Ovary (tissue), 7 donors: ENCODE measurements at regions not wholly inside any gene's neighbourhood (a gene's known extent, or its start where the extent isn't known, plus 50 kb on each side); places are given as distances from the start of the nearest gene placed in this dataset.

ENCODE experiments used
- DNase-seq, 5 donors: peaks; one replicate each; pipeline ENCODE4 v3.0.0-alpha.2; 2019 to 2020
- H3K27ac ChIP-seq, 2 donors: fragments of 200-600 bp; one replicate each; pipeline versions ENCODE4 v1.5.1 to v1.8.0; 2019 to 2022
- H3K27me3 ChIP-seq: fragments of 200-600 bp; one replicate; pipeline ENCODE4 v1.8.0; 2022
- H3K36me3 ChIP-seq: fragments of 200-600 bp; sonication (generic); one replicate; pipeline ENCODE4 v1.5.1; 2019
- H3K4me1 ChIP-seq: one replicate; pipeline ENCODE4 v1.8.1; 2013; ENCODE audit warnings: mild to moderate bottlenecking, moderate library complexity; ENCODE audit not compliant: insufficient read depth
- H3K4me3 ChIP-seq: fragments of 200-600 bp; sonication (generic); one replicate; pipeline ENCODE4 v1.5.1; 2017
- H3K9me3 ChIP-seq, 2 donors: fragments of 200-600 bp in 1 of 2; sonication (generic) in 1 of 2; one replicate each; pipeline versions ENCODE4 v1.5.1 to v1.8.1; 2013 to 2019; ENCODE audit warnings: mild to moderate bottlenecking in 1 of 2, moderate library complexity in 1 of 2
- EP300 ChIP-seq: sonication (generic); formaldehyde crosslinking; IDR thresholded peaks from one replicate; pipeline ENCODE4 v1.6.1; 2017; ENCODE audit warnings: antibody characterized with exemption
- POLR2A ChIP-seq: fragments of 450-650 bp; IDR thresholded peaks from one replicate; pipeline ENCODE4 v1.6.1; 2017; ENCODE audit warnings: antibody characterized with exemption, mild to moderate bottlenecking, moderate library complexity
- WGBS, 3 donors: extraction: QIAGEN DNeasy Blood & Tissue Kit in 1 of 3; methylation state at CpG; one replicate each; pipeline versions ENCODE4 v1.1.5 to v1.1.7; 2013 to 2017; 5-methylcytosine and 5-hydroxymethylcytosine counted together
- intact Hi-C, 4 donors: fragments of 100-400 bp; cut with DNase I; formaldehyde crosslinking; loops; one replicate each; pipeline versions ENCODE4 v1.11.0 to v1.15.1; 2022 to 2023
- TF ChIP-seq, protein P1 (sequence below), 3 donors: fragments of 450-650 bp in 2 of 3; fragments of 200-600 bp in 1 of 3; IDR thresholded peaks; one replicate each; pipeline versions ENCODE4 v1.5.1 to v1.8.0; 2016 to 2022; ENCODE audit warnings: antibody characterized with exemption in 3 of 3, mild to moderate bottlenecking in 1 of 3
- donor health status: DM: no; HTN: no; CAD: no; lungs with moderate emphysema.
- donor health status: DM: no; HTN: no; CAD: no.
- donor health status: Bipolar disorder and iron deficiency.
- donor health status: DM: no; HTN: no; CAD: no.
- donor health status: DM: yes; HTN: yes; CAD: no.

DNA sequence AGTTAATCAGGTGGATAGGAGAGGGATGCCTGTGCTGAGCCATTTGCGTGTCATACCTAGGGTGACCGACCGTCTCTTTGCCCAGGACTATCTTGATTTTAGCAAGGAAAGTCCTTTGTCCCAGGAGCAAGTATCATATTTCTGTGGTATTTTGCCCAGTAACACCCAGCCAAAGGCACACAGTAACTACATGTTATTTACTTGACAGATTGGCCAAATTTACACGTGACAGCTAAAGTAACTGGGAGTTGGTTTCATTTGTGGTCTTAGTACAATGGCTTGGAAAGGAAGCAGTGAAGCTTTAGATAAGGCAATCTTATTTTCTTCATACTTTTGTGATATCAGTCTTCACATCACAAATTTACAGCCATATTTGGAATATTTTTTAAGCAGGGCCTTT, 142.1 kb downstream of the JCAD start:
- Histone ChIP-seq H3K9me3 (no peaks in the 10 kb centered on the region), H3K27ac (no peak overlapping the region)
- WGBS, 3 donors: 93 to 95% (median 95%) methylated on average over 4 of the region's 4 CpGs

DNA sequence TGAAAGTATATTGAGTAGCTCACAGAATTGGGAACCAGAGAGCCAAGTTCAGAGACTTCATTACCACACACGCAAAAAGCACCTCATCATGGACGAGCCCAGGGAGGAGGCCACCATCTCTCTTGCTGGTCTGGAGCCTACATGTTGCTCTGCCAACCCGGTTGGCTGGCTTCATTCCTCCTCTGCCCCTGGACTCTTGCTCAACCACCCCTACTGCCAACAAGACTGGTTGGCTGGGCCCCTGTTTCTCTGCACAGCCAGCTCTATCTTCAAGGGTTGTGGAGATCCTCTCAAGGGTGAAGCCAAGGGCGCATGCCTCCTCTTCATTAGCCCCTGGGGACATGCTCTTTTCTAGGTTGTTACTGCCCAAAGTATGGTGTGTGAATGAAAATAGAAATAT, 142.7 kb downstream of the JCAD start:
- WGBS, 3 donors: 97 to 98% (median 97%) methylated on average over 4 of the region's 4 CpGs
- Histone ChIP-seq H3K4me1 (no peaks in the 10 kb centered on the region), H3K9me3 (no peaks in the 10 kb centered on the region), H3K27me3 (no peaks in the 10 kb centered on the region), H3K27ac (no peak overlapping the region), H3K36me3 (no peaks in the 10 kb centered on the region), H3K4me3 (no peak overlapping the region)
- intact Hi-C loops: no loop called here
- DNase-seq: no peak
- TF ChIP-seq, protein P1, sequence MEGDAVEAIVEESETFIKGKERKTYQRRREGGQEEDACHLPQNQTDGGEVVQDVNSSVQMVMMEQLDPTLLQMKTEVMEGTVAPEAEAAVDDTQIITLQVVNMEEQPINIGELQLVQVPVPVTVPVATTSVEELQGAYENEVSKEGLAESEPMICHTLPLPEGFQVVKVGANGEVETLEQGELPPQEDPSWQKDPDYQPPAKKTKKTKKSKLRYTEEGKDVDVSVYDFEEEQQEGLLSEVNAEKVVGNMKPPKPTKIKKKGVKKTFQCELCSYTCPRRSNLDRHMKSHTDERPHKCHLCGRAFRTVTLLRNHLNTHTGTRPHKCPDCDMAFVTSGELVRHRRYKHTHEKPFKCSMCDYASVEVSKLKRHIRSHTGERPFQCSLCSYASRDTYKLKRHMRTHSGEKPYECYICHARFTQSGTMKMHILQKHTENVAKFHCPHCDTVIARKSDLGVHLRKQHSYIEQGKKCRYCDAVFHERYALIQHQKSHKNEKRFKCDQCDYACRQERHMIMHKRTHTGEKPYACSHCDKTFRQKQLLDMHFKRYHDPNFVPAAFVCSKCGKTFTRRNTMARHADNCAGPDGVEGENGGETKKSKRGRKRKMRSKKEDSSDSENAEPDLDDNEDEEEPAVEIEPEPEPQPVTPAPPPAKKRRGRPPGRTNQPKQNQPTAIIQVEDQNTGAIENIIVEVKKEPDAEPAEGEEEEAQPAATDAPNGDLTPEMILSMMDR (IDR thresholded peaks at IDR 0.05): no peak
- TF ChIP-seq EP300: no peak
- TF ChIP-seq POLR2A: no peak

More for the DNA sequence above, 142.1 kb downstream of the JCAD start:
- no peaks in the 10 kb centered on the region for H3K4me1 ChIP-seq
- no peaks in the 10 kb centered on the region for H3K27me3 ChIP-seq
- TF ChIP-seq POLR2A: no peak
- TF ChIP-seq, protein P1 (IDR thresholded peaks at IDR 0.05): no peak
- no peak for TF ChIP-seq EP300
- no peak for DNase-seq
- H3K4me3 ChIP-seq: no peak overlapping the region
- intact Hi-C loops: no loop called here
- H3K36me3 ChIP-seq: no peaks in the 10 kb centered on the region

DNA sequence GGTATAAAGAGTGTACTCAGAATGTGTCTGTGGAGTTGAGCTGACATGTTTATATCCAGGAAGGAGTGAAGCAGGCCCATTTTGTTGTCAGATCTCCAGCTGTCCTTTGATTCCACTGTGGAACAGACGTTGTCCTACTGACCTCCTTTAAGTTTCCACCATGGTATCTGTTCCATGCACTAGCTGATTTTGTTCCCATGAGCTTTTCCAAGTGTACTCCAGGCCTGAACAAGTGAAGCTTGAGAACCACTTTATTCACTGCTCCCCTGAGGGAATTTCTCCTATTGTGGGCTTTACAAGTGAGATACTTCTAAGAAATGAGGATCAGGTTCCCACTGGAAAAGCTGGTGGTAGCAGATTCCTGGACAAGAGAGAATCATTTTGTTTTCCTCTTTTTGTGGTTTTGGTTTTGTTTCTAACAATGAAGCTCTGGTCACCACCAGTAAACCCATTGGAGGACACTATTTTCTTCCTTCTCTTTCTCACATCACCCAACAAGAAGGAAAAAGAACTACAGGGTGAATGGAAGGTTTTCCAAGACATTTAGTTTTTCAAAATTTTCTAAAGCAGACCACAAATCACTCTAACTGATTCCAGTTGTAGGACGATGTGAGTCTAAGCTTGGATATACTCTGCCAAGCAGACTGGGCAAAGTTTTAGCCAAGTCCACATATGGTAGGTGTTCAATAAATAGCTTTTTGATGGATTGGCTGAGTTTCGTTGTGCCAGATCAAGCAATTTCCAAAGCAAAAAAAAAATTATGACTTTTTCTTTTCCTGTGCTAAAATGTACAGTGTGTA, 144.2 kb downstream of the JCAD start:
- DNase-seq: no peak
- Histone ChIP-seq H3K36me3 (no peaks in the 10 kb centered on the region), H3K27me3 (no peaks in the 10 kb centered on the region), H3K9me3 (no peaks in the 10 kb centered on the region), H3K27ac (no peak overlapping the region), H3K4me1 (no peaks in the 10 kb centered on the region), H3K4me3 (no peak overlapping the region)
- 57 to 88% (median 85%) methylated on average over 3 of the region's 3 CpGs for WGBS, 3 donors
- intact Hi-C loops: no loop called here
- TF ChIP-seq POLR2A (no peak), EP300 (no peak)
- TF ChIP-seq, protein P1 (IDR thresholded peaks at IDR 0.05): no peak

DNA sequence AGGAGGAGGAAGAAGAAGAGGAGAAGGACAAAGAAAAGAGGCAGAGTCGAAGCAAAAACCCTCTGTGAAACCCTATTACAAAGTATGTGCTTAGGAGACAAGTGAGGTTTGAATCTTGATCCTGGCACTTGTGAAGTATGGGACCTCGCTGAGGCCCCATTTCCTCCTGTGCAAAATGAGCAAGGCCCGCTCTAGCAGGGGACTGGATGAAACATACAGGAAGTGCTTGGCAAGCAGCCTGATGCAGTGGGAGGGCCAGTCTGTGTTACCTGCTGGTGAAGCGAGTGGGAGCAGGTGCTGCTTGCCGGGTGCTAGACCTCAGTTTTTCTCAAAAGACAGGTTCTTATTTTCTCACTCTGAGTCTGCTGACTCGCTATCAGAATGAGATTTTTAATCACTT, 150.4 kb downstream of the JCAD start:
- H3K36me3 ChIP-seq: no peaks in the 10 kb centered on the region
- H3K4me3 ChIP-seq: no peak overlapping the region
- no peaks in the 10 kb centered on the region for H3K27me3 ChIP-seq
- intact Hi-C loops: no loop called here
- WGBS, 3 donors: 69 to 77% (median 76%) methylated on average over 6 of the region's 6 CpGs
- H3K9me3 ChIP-seq: no peaks in the 10 kb centered on the region
- DNase-seq: no peak
- H3K4me1 ChIP-seq: no peaks in the 10 kb centered on the region
- TF ChIP-seq EP300 (no peak), POLR2A (no peak)
- TF ChIP-seq, protein P1 (IDR thresholded peaks at IDR 0.05): no peak
- no peak overlapping the region for H3K27ac ChIP-seq
